Ovary (tissue), 3 donors: ENCODE measurements at regions not wholly inside any gene's neighbourhood (a gene's known extent, or its start where the extent isn't known, plus 50 kb on each side); places are given as distances from the start of the nearest gene placed in this dataset.

Source experiments
- CTCF ChIP-seq, 3 donors: fragments of 450-650 bp in 2 of 3; fragments of 200-600 bp in 1 of 3; IDR thresholded peaks; one replicate each; pipeline versions ENCODE4 v1.5.1 to v1.8.0; 2016 to 2022; ENCODE audit warnings: antibody characterized with exemption in 3 of 3, mild to moderate bottlenecking in 1 of 3
- EP300 ChIP-seq: sonication (generic); formaldehyde crosslinking; IDR thresholded peaks from one replicate; pipeline ENCODE4 v1.6.1; 2017; ENCODE audit warnings: antibody characterized with exemption
- donor health status: DM: no; HTN: no; CAD: no.

- TF ChIP-seq EP300 (no peak), CTCF (IDR thresholded peaks at IDR 0.05) (no peak)
These were observed 293.8 kb upstream of the SEMA3D start for GRCh38 chr7:85480666-85481065.
